Superior temporal gyrus (tissue), 1 donor: ENCODE measurements at regions not wholly inside any gene's neighbourhood (a gene's known extent, or its start where the extent isn't known, plus 50 kb on each side); places are given as distances from the start of the nearest gene placed in this dataset.
"Not testable (repeated sequence)": the region's sequence is repeated elsewhere in the genome, so short reads cannot be mapped to it uniquely, and the experiment has no call there.

Experiments used
- DNase-seq: peaks from one replicate; pipeline ENCODE4 v3.0.0-alpha.2; 2016; ENCODE audit errors: extremely low spot score

DNA sequence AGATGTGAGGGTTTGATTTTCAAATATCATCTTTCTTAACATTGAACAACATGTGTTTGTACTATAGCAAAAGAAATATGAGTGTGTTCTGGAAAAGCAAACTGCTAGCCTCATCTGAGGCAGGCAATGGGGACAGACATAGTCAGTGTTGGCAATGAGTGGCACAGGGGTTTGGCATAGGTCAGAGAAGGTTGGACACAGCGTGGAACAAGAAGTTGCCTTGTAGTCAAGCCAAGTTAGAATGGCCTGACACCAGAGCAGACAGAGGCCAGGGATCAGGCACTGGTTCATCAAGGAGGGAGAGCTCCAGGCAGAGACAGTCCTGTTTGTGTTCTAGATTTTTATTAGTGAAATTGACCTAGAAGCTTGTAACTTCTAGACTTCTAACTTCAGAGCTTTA lies 100.8 kb upstream of the TANK start:
- no peak for DNase-seq

DNA sequence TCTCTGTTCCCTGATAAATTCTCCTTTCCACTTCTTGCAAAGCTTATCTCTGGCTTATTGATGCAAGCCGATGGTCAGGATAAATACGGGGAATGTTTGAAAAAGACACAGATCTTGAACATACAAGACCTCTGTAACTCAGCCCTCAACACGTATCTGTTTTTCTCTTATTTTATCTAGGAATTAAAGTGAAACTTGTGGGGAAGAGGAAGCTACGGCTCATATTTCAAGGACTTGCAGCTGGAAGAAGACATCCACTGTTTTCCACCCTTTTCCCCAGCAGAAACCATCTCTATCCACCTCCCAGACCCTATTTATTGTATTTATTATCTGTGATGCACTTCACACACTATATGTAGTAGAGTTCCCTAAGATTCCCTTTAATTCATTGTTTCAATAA lies 98.4 kb upstream of the TANK start:
- no peak for DNase-seq

DNA sequence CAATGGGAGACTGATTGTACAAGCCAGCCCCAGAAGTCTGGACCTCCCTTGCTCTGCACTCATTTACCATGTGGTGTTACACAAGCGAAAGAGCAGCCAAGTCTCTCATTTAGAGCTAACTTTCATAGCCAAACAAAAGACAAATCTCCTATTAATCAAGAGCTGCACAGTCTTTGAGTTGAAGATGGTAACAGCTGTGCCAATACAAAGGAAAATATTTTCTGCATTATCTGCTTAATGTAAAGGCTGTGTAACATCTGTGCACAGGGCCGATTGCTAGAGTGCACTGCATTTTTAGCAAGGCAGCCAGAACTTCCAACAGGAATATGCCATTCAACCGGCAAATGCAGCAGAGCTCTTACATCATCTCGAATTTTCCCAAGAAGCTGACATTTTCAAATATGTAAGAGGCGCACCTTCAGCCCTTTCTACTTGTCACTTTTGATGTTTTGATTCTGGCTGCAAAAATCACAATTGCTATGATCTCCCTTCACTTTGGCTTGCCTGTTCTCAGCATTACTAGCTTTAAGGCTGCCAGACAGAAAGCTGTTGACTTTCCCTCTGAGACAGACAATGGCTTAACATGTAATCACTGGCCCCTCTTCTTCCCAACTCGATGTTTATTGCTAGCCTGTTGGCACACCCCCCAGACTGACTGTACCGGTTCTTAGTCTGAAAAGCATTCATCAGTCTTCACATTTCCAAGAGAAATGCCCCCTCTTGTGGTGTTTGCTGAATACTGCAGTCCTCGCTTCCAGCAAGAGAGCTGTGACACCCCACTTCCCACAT lies 96.9 kb upstream of the TANK start:
- DNase-seq, result peak; percentile 97

DNA sequence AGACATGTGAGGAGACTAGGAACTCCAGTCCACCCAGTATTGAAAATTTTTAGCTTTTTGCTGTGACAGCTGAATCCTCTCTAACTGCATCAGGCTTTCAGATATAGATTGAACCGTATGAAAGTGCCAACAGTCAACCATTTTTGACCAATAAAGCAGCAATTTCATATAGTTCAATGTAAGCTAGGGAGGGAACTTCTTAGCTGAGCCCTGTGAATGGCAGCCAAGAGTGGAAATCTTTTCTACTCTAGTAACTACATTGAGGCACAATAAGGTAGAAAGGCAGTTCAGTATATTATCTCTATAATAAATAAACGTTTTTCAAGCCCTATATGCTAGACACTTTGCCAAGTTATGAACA lies 96.3 kb upstream of the TANK start:
- no peak for DNase-seq

DNA sequence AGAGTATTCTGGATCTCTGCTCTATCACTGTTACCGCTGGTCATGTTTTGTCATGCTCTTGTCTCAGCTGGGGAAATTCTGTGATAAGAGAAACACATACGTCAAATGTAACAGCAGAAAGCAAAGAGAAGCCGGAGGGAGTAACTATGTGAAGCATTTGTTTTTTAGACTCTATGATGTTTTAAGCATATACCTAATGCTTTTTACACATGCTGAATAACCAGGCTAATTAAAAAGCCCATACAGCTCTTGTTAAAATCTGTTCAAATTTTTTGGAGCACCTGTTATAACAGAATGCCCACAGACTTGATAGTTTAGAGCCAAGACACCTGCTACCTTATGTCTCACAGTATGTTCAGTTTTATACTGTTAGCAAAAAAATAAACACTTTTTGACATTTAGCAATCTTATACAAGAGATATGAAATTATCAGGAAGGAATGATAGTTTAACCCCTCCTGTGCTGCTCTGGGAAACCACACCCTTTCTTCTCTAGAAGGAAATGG lies 92.3 kb upstream of the TANK start:
- DNase-seq, result no peak

DNA sequence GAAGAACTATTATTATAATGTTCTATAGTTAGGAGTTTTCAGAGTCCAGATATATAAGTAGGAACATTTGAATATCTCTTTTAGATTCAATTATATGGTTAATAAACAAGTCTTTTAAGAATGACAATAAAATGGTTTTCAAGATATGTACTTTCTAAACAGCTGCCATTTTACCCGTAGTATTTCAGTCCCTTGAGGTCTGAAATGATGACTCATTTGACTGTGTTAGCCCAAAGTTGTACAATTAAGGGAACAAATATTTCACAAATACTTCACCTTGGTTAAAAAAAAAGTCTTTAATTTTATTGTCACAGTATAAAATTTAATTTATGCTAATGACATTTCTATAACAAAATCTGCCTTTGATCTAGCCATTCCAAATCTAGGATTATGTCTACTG lies 91.6 kb upstream of the TANK start:
- no peak for DNase-seq

DNA sequence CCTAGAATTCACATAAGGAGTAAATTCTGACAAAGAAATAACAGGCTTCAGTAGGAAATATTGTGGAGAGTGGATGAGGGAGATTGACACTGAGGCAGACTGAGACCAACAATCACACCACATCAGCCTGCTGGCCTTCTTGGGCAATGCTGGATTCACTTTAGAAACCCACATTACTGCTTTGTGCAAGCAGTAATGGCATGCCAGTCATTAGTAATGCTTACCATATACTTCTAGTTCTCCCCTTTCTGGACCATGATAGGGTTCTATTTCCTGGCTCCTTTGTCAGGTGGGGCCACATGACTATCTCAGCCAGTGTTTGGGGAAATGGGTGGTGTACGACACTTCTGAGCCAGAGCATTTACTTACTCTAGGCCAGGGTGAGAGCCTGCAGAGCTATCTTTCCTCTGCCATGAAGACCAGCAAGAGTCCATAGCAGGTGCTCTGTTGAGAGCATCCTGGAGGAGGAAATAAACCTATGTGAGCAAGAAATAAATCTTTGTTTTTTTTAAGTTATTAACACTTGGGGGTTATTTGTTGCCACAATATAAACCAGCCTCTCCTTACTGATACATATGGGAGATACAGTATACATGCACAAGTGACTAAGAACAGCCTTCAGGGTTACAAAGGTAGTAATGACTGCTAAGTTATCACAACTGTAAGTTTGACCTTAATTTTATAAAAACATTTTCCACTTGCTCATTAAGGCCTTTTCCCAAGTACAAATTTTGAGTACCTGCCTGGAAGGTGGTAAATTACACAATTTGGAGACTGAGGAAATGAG lies 89.3 kb upstream of the TANK start:
- no peak for DNase-seq

DNA sequence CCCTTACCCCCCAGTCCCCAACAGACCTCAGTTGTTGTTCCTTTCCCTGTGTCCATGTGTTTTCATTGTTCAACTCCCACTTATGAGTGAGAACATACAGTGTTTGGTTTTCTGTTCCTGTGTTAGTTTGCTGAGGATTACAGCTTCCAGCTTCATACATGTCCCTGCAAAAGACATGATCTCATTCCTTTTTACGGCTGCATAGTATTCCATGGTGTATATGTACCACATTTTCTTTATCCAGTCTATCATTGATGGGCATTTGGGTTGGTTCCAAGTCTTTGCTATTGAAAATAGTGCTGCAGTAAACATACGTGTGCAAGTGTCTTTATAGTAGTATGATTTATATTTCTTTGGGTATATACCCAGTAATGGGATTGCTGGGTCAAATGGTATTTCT lies 87.8 kb upstream of the TANK start:
- not testable (repeated sequence) for DNase-seq

DNA sequence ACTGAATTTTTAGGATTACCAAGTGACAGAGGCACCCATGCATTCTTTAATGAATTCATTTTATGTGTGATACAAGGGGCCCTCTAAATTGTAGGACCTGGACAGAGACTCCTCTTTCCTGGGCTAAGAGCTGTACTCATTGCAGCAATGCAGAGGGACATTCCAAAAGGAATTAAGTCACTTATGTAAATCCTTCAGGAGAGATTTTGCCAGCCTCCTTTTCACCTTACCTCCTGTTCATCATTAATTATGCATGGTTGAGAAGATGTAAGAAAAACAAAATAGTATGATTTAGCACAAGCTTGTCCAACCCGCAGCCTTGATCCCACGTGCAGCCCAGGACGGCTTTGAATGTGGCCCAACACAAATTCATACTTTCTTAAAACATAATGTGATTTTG lies 84.5 kb upstream of the TANK start:
- DNase-seq, result no peak

DNA sequence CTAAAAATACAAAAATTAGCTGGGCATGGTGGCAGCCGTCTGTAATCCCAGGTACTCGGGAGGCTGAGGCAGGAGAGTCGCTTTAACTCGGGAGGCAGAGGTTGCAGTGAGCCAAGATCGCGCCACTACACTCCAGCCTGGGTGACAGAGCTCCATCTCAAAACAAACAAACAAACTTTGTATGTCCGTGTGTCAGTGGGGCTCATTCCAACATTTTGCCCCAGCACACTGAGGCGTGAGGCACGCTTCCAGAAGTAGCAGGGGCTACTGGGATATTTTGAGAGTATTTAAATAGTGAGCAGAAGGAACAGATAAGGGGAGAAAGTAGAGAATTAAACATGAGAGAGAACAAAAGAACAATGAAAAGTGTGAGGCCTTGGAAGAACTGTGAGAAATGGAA lies 83.3 kb upstream of the TANK start:
- DNase-seq, result no peak

DNA sequence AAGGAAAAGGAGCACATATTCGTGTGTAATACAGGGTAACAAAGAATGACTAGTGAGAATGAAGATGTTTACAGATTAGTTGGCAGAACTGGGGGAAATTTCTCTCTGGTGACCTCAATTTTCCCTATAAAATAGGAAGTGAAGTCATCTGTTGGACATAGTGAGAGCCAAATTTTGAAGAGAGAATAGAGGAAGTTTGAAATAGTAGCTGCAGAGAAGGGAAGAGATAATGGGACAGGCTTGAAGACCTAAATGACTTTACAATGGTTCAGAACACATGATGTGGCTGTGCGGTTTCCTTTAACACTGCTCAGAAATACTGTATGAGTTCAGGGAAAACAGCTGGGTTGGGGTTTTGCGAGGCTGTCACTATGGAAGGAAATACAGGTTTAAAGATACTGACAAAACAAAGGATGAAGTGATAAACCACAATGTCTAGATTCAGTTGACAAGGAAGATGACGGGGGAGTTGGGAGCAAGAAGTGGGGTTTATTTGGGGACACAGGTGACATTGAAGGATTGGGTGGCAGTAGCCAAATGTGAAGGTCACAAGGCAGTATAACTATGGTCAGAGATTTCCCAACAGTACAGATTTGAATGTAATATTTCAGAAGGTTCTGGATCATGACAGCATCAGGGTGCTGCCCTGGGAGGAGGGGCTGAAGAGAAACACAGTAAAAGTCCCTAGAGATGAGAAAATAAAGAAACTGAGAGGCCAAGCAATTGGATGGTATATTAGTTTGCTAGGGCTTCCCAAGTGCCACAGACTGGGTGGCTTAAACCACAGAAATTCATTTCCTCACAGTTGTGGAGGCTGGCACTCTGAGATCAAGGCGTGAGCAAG lies 82.6 kb upstream of the TANK start:
- no peak for DNase-seq

DNA sequence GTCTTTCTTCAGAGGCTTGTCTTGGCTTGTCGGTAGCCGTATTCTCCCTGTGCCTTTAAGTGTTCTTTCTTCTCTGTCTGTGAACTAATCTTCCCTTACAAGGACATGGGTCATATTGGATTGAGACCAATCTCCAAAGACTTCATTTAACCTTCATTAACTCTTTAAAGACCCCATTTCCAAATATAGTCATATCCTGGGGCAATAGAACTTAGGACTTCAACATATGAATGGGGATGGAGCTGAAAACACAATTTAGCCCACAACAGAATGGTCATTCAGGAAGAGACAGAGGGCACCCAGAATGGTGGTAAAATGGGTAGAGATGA lies 82.1 kb upstream of the TANK start:
- DNase-seq, result no peak

DNA sequence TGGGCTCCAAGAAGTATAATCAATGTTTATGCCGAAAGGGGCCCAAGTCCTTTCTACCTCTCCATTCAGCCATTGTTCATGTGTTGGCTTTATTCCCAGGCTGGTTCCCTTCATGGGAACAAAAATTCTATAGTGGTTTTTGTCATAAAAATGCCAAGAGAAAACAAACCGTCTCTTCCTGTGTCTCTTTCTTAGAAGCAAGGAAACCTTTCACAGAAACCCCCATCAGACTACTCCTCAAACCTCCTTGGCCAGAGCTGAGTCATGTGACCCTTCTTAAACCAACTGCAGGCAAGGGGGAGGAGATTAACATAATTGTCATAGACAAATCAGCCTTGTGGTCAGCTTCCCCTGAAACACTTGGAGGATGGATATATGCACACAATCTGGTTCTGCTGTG lies 75.1 kb upstream of the TANK start:
- no peak for DNase-seq

DNA sequence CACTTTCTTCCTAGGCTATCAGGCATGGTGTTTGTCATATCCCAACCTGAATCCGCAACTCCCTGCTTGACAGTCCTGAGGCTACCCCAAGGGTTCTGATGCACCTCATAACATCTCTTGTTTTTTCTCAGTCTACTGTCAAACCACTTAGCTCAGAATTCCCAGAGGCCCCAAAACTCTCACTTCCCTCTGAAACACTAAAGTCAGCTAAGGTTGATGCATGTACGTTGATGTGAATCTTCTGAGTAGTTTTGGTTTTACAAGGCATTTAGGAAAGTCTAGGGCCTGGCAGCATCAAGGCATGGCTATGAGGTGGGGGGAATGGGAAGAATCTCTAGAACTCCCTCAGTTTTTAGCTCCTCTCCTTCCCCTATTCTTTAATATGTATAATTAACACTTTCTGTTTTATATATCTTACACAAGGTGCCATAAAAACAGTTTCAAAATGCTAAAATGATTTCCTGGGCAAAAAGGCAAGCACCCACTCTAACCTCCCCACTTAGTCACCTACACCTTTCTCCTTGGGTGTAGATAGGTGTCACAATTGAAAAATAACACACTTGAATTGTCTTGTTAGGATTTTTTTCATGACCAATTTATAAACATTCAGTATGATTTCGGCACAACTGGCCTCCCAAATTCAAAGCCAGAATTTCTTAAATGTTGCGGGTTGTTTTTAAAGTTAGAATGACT lies 71.4 kb upstream of the TANK start:
- no peak for DNase-seq

DNA sequence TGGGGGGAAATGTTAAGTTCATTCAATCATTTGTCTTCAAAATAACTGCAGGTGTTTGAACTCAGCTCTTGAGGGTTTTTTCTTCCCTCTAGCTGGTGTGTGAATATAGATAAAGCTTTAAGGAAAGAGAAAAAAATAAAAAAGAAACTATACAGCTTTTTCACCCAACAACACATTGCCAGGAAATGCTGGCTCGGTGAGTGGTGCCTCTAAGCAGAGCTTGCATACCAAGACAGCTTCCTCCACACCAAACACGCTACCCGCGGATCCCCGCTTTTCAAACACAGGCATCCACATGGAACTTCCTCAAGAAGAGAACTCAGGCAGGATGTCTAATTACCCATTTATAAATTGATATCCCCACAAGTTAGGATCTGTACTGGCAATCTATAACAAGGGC lies 69.8 kb upstream of the TANK start:
- DNase-seq, result no peak

DNA sequence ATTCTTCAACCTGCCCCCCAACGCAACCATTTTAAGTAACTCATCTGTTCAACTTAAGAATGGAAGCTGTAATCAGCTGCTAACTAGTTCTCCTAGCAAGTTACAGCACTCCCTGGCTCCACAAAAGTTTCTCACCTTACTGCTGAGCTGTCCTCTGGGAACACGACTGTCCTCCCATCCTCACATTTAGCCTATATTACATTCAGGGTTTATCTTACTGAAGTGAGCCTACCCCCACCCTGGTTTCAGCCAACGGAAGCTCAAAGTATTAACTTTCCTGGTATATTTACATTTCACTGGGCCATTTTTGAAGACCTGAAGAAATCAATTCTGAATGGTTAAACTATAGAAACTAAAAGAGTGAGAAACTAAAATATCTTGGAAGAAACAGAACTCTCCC lies 64.9 kb upstream of the TANK start:
- no peak for DNase-seq

DNA sequence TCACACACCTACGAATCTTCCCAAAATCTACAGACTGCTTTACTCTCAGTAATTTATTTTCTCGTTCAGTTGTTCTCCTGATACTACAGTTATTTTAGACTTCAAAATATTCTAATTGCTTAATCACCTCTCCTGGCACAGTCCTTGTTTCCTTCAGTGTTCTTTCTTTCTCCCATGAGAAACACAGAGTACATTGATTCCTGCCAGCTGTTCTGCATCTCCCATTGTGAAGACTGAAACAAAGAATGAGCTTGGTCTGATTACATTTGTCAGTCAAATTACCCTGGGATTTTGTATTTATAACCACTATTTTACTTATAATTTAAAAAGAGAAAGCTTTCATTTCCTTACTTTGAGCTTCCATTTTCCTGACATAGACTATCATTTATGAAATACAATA lies 63.9 kb upstream of the TANK start:
- peak; percentile 28 for DNase-seq

DNA sequence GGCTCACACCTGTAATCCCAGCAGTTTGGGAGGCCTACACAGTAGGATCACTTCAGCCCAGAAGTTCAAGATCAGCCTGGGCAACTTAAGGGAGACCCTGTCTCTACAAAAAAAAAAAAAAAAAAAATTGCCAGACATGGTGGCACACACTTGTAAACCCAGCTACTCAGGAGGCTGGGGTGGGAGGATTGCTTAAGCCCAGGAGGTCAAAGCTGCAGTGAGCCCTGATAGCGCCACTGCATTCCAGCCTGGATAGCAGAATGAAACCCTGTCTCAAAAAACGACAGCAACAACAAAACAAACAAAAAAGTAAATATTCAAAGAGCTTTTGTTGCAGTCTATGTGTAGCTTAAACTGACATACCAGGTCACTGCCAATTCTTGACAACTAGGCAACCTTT lies 63.1 kb upstream of the TANK start:
- no peak for DNase-seq

DNA sequence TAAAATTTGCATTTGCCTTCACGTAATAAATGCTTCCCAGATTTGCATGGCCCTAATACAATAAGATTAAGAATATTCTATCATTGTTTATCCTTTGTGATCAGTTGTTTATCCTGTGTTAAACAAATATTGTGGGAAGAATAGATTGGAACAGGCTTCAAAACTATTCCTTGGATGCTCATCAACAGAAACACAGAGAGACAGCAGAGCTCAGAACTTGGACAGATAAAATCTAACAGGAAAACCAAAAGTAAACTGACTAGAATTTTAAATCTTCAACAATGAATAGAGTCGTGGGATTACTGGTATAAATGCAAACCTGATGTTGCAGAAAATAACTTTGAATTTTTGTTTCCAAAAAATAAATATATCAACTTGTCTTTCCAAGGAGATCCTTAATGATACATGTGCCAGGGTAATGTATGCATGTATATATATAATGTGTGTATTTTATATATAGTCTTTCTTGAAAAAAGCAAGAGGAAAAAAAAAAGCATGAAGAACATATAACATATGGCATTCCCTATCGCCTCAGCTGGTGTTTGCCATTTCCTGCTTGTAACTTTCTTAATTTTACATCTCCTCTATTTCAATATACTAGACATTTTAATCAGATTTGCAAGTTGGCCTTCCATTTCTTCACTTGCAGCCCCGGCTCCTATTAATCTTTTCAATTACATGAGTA lies 59.9 kb upstream of the TANK start:
- DNase-seq, result peak; percentile 39

DNA sequence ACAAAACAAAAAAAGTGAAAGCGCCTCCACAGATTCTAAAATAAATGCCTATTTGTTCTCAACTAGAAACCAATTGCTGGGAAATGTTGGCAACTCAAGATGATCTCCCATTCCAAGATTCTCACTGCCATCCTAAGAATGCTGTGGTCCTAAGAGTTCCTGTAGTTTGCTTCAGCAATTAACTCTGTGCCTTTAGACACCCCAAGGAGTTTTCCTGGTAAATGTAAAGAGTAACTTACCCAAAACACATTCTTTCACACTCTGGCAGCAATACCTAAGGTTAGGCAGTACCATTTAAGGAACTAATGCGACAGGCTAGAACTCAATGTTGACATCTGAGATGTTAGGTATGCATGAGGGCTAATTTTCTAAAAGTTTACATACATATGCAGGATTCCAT lies 58.8 kb upstream of the TANK start:
- peak; percentile 27 for DNase-seq

DNA sequence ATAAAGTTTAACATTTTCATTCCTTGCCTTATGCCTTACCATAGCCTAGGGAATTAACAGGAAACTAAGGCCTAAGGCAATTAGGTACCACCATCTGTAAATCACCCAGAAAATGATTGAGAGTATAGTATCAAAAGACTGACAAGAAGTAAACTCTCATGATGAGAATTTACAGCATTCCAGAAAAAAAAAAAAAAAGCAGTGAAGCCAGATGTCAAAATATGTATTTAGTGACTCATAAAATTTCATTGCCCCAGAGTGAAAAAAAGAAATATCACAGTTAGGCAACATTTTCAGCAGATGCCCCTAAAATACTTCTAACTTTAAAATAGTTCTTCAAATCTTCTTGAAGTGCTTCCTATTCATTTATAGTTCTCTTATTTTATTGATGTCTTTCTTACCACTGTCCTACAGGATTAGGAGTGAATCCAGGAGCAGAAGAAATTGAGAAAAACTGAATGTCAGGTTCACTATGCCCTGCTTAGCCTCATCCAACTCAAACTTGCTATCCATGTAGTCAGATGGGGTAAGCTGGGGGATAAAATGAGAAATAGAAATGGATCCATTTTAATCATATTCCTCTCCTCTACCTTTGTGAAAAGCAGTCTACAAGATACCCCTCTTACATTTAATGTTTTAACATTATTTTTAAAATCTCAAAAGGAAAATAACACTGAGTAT lies 57.3 kb upstream of the TANK start:
- DNase-seq, result no peak
